ENCODE measurements at regions not wholly inside any gene's neighbourhood (a gene's known extent, or its start where the extent isn't known, plus 50 kb on each side); places are given as distances from the start of the nearest gene placed in this dataset.

- Histone ChIP-seq H3K4me1 (peaks cover 4% of the 10 kb centered on the region), H3K27ac (no peak overlapping the region), H3K4me3 (no peak overlapping the region), H3K27me3 (no peaks in the 10 kb centered on the region), H3K9me3 (no peaks in the 10 kb centered on the region), H3K36me3 (no peaks in the 10 kb centered on the region)
- TF ChIP-seq CTCF (IDR thresholded peaks at IDR 0.05), result no peak
- no peak for TF ChIP-seq POLR2A (IDR thresholded peaks at IDR 0.05)
- TF ChIP-seq POLR2AphosphoS5 (IDR thresholded peaks at IDR 0.05), result no peak
- TF ChIP-seq EP300 (IDR thresholded peaks at IDR 0.05), result no peak
- no peak for DNase-seq (ENCODE audit: low spot score in 2 of 2)
These were observed 136.9 kb downstream of the OR2K2 start for GRCh38 chr9:111193095-111193494.

GRCh38 chr9:111192650-111193049 lies 137.4 kb downstream of the OR2K2 start:
- DNase-seq (ENCODE audit: low spot score in 2 of 2), result no peak
- Histone ChIP-seq H3K36me3 (no peaks in the 10 kb centered on the region), H3K4me3 (no peak overlapping the region), H3K27me3 (no peaks in the 10 kb centered on the region), H3K9me3 (no peaks in the 10 kb centered on the region), H3K4me1 (peaks cover 4% of the 10 kb centered on the region), H3K27ac (no peak overlapping the region)
- 74% methylated on average over 2 of the region's 2 CpGs for WGBS
- TF ChIP-seq POLR2AphosphoS5 (IDR thresholded peaks at IDR 0.05), result no peak
- TF ChIP-seq CTCF (IDR thresholded peaks at IDR 0.05), result no peak
- TF ChIP-seq POLR2A (IDR thresholded peaks at IDR 0.05), result no peak
- TF ChIP-seq EP300 (IDR thresholded peaks at IDR 0.05), result no peak

- TF ChIP-seq CTCF (IDR thresholded peaks at IDR 0.05), result no peak
- no peak for TF ChIP-seq POLR2AphosphoS5 (IDR thresholded peaks at IDR 0.05)
- no peak for TF ChIP-seq EP300 (IDR thresholded peaks at IDR 0.05)
- TF ChIP-seq POLR2A (IDR thresholded peaks at IDR 0.05), result no peak
- H3K27ac ChIP-seq, result no peak overlapping the region
- H3K36me3 ChIP-seq, result no peaks in the 10 kb centered on the region
- no peaks in the 10 kb centered on the region for H3K9me3 ChIP-seq
- no peak for DNase-seq (ENCODE audit: low spot score in 2 of 2)
- no peaks in the 10 kb centered on the region for H3K27me3 ChIP-seq
- no peak overlapping the region for H3K4me3 ChIP-seq
- no peaks in the 10 kb centered on the region for H3K4me1 ChIP-seq
These were observed 139.7 kb downstream of the OR2K2 start for GRCh38 chr9:111190347-111190746.

GRCh38 chr9:111187376-111187775 lies 142.6 kb downstream of the OR2K2 start:
- Histone ChIP-seq H3K9me3 (no peaks in the 10 kb centered on the region), H3K27ac (no peak overlapping the region), H3K4me1 (no peaks in the 10 kb centered on the region), H3K36me3 (no peaks in the 10 kb centered on the region), H3K27me3 (no peaks in the 10 kb centered on the region), H3K4me3 (no peak overlapping the region)
- DNase-seq (ENCODE audit: low spot score in 2 of 2), result no peak
- 97% methylated on average over 1 of the region's 1 CpG for whole genome bisulfite sequencing
- no peak for TF ChIP-seq POLR2AphosphoS5 (IDR thresholded peaks at IDR 0.05)
- TF ChIP-seq POLR2A (IDR thresholded peaks at IDR 0.05), result no peak
- TF ChIP-seq EP300 (IDR thresholded peaks at IDR 0.05), result no peak
- no peak for TF ChIP-seq CTCF (IDR thresholded peaks at IDR 0.05)

- TF ChIP-seq POLR2AphosphoS5 (IDR thresholded peaks at IDR 0.05), result no peak
- no peak for TF ChIP-seq EP300 (IDR thresholded peaks at IDR 0.05)
- no peak for TF ChIP-seq POLR2A (IDR thresholded peaks at IDR 0.05)
- no peak for TF ChIP-seq CTCF (IDR thresholded peaks at IDR 0.05)
These were observed 143.9 kb downstream of the OR2K2 start for GRCh38 chr9:111186021-111186530.

More at GRCh38 chr9:111186021-111186530, 143.9 kb downstream of the OR2K2 start:
- DNase-seq (ENCODE audit: low spot score in 2 of 2), result no peak
- Histone ChIP-seq H3K27ac (no peak overlapping the region), H3K27me3 (no peaks in the 10 kb centered on the region), H3K36me3 (no peaks in the 10 kb centered on the region), H3K4me1 (no peaks in the 10 kb centered on the region), H3K9me3 (no peaks in the 10 kb centered on the region), H3K4me3 (no peak overlapping the region)
- 88% methylated on average over 1 of the region's 1 CpG for WGBS

Data from suprapubic skin (tissue), 4 donors.